ENCODE measurements at regions not wholly inside any gene's neighbourhood (a gene's known extent, or its start where the extent isn't known, plus 50 kb on each side); places are given as distances from the start of the nearest gene placed in this dataset.
A peak's percentile ranks its signal among the peaks of the same experiment; 100 is the strongest.

DNA sequence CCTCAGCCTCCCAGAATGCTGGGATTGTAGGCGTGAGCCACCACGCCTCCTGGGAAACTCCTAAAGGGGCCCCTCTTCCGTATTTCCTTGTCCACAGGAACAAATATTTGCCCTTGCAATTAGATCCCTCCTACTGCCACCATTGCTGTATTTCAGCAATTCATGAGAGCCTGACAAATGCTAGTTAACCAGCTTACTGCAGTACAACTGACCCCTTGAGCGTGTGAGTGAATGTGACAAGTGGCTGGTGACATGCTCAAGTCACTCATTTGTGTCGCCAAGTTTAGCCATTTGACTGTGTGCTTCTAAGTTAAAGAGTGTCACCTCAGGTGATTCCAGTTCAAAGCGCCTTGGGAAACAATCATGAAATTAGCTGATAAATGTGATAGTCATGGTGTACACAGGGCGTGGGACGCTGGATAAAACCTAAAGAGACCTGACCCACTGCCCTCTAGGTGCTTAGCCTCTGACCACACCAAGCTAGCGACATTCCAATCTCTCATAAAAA lies 56.1 kb upstream of the MAP1LC3B2 start:
- CTCF ChIA-PET, result no interaction called here
- Histone ChIP-seq H3K79me1 (ENCODE audit: low read depth in 1 of 2, low read length in 2 of 2) (no peaks in the 10 kb centered on the region), H4K5ac (ENCODE audit: low read depth, low read length) (no peak overlapping the region), H3K4me2 (ENCODE audit: low read depth, low read length) (no peak overlapping the region), H3K14ac (replicated peaks; ENCODE audit: low read depth, low read length) (no peak overlapping the region), H2BK5ac (ENCODE audit: low read depth, low read length, poor library complexity, severe bottlenecking) (no peak overlapping the region), H4K8ac (ENCODE audit: low read depth in 2 of 2, low read length in 2 of 2) (no peak overlapping the region), H4K20me1 (ENCODE audit: insufficient read depth, low read length) (no peaks in the 10 kb centered on the region), H2AFZ (replicated peaks; ENCODE audit: low read length, poor library complexity) (peak overlapping the region; percentile 12), H3K18ac (ENCODE audit: low read depth, low read length) (no peak overlapping the region), H2BK15ac (ENCODE audit: low read depth, low read length) (no peak overlapping the region), H3K27me3 (ENCODE audit: control insufficient read depth, insufficient read depth, low read length) (no peaks in the 10 kb centered on the region), H3K56ac (ENCODE audit: extremely low read depth, insufficient read depth, low read length) (no peak overlapping the region), H3K23ac (ENCODE audit: low read depth, low read length) (no peak overlapping the region), H2BK120ac (ENCODE audit: low read depth, low read length) (no peak overlapping the region), H3K4me3 (ENCODE audit: insufficient read depth, low read depth, low read length) (no peak overlapping the region), H2BK20ac (ENCODE audit: low read depth, low read length) (no peak overlapping the region), H2AK9ac (replicated peaks; ENCODE audit: low read depth, low read length, poor library complexity) (no peak overlapping the region), H3K9me1 (ENCODE audit: insufficient read depth, low read length) (peaks cover 3% of the 10 kb centered on the region; the same call in 1 of the 2 replicates), H3K27ac (ENCODE audit: insufficient read depth, low read length) (no peak overlapping the region), H4K91ac (ENCODE audit: insufficient read depth, low read depth, low read length) (no peak overlapping the region), H3K9me3 (ENCODE audit: control insufficient read depth, insufficient read depth, low read length) (no peaks in the 10 kb centered on the region), H3K9ac (ENCODE audit: low read depth, low read length) (no peak overlapping the region), H3K4me1 (ENCODE audit: control insufficient read depth, insufficient read depth, low read length) (no peaks in the 10 kb centered on the region), H3K4ac (ENCODE audit: low read depth, low read length) (no peak overlapping the region), H3K36me3 (ENCODE audit: control insufficient read depth, insufficient read depth, low read length) (no peaks in the 10 kb centered on the region), H2AK5ac (ENCODE audit: low read depth, low read length) (no peak overlapping the region)
- no TSS peak for BruUV-seq (replicated peaks)
- no peak for TF ChIP-seq FOS (IDR thresholded peaks at IDR 0.05; ENCODE audit: low read depth, low read length)
- TF ChIP-seq MAZ (IDR thresholded peaks at IDR 0.05; ENCODE audit: borderline replicate concordance, low read depth, low read length), result no peak
- TF ChIP-seq CHD1 (IDR thresholded peaks at IDR 0.05; ENCODE audit: low read depth, low read length), result no peak
- TF ChIP-seq MXI1 (IDR thresholded peaks at IDR 0.05; ENCODE audit: borderline replicate concordance, low read depth, low read length), result no peak
- TF ChIP-seq NFE2L2 (IDR thresholded peaks at IDR 0.05; ENCODE audit: low read depth, low read length), result no peak
- TF ChIP-seq POLR2A (IDR thresholded peaks at IDR 0.05; ENCODE audit: low read depth, low read length), result no peak
- TF ChIP-seq MAFK (IDR thresholded peaks at IDR 0.05; ENCODE audit: low read depth, low read length), result no peak
- TF ChIP-seq RAD21 (IDR thresholded peaks at IDR 0.05; ENCODE audit: low read length), result no peak
- no peak for TF ChIP-seq ELK1 (IDR thresholded peaks at IDR 0.05; ENCODE audit: borderline replicate concordance, low read depth, low read length)
- TF ChIP-seq CEBPB (IDR thresholded peaks at IDR 0.05; ENCODE audit: low read depth, low read length), result no peak
- TF ChIP-seq CTCF (conservative IDR thresholded peaks at IDR 0.05; ENCODE audit: low read depth, low read length), result no peak
- no peak for TF ChIP-seq BHLHE40 (IDR thresholded peaks at IDR 0.05; ENCODE audit: low read depth, low read length)
- no peak for TF ChIP-seq RCOR1 (IDR thresholded peaks at IDR 0.05; ENCODE audit: insufficient replicate concordance, low read length)
- TF ChIP-seq, protein P1, sequence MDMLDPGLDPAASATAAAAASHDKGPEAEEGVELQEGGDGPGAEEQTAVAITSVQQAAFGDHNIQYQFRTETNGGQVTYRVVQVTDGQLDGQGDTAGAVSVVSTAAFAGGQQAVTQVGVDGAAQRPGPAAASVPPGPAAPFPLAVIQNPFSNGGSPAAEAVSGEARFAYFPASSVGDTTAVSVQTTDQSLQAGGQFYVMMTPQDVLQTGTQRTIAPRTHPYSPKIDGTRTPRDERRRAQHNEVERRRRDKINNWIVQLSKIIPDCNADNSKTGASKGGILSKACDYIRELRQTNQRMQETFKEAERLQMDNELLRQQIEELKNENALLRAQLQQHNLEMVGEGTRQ (IDR thresholded peaks at IDR 0.05; ENCODE audit: low read depth, low read length), result no peak
- TF ChIP-seq RFX5 (IDR thresholded peaks at IDR 0.05; ENCODE audit: low read depth, low read length), result no peak
- TF ChIP-seq SMC3 (IDR thresholded peaks at IDR 0.05; ENCODE audit: low read depth, low read length), result no peak
- in situ Hi-C loops (cut with MboI; ENCODE audit: low sequenced_read_pairs), result no loop called here
- ATAC-seq (ENCODE audit: low read depth), result no peak
- WGBS, 2 experiments (ENCODE audit: extremely low coverage in 2 of 2, insufficient read length in 1 of 2), result 89% methylated on average over 4 of the region's 9 CpGs; no CpG with 5 or more reads in 1 of the 2 experiments
- dilution Hi-C loops (cut with HindIII; ENCODE audit: low sequenced_read_pairs, unreplicated experiment), result no loop called here
- DNase-seq, result no peak
- intact Hi-C loops (cut with micrococcal nuclease), result no loop called here
- POLR2A ChIA-PET (ENCODE audit: unreplicated experiment), result no interaction called here

Measured in IMR-90 (cell line).